ENCODE measurements at regions not wholly inside any gene's neighbourhood (a gene's known extent, or its start where the extent isn't known, plus 50 kb on each side); places are given as distances from the start of the nearest gene placed in this dataset.

GRCh38 chr2:60097298-60097697 is 456.2 kb downstream of the BCL11A start:
- no peaks in the 10 kb centered on the region for H3K4me1 Mint-ChIP-seq (ENCODE audit: low read depth)
- ATAC-seq (replicated peaks in 1 of 2): no peak
- H3K4me3 Mint-ChIP-seq: no peak overlapping the region

GRCh38 chr2:60096556-60096955 is 456.9 kb downstream of the BCL11A start:
- no peak overlapping the region for H3K27ac Mint-ChIP-seq
- no peaks in the 10 kb centered on the region for H3K4me1 Mint-ChIP-seq (ENCODE audit: low read depth)
- ATAC-seq (replicated peaks in 1 of 2) (no peak), DNase-seq (no peak)
- H3K27me3 Mint-ChIP-seq (ENCODE audit: low read depth): no peaks in the 10 kb centered on the region
- H3K36me3 Mint-ChIP-seq (ENCODE audit: insufficient read depth in 2 of 2): no peaks in the 10 kb centered on the region
- no peaks in the 10 kb centered on the region for H3K9me3 Mint-ChIP-seq
- H3K4me3 Mint-ChIP-seq: no peak overlapping the region

More at GRCh38 chr2:60097298-60097697, 456.2 kb downstream of the BCL11A start:
- no peaks in the 10 kb centered on the region for H3K9me3 Mint-ChIP-seq
- no peak overlapping the region for H3K27ac Mint-ChIP-seq
- no peaks in the 10 kb centered on the region for H3K36me3 Mint-ChIP-seq (ENCODE audit: insufficient read depth in 2 of 2)
- no peak for DNase-seq
- H3K27me3 Mint-ChIP-seq (ENCODE audit: low read depth): no peaks in the 10 kb centered on the region

- Mint-ChIP-seq H3K9me3 (no peaks in the 10 kb centered on the region), H3K4me3 (no peak overlapping the region), H3K27ac (no peak overlapping the region), H3K27me3 (ENCODE audit: low read depth) (no peaks in the 10 kb centered on the region), H3K36me3 (ENCODE audit: insufficient read depth in 2 of 2) (no peaks in the 10 kb centered on the region), H3K4me1 (ENCODE audit: low read depth) (no peaks in the 10 kb centered on the region)
- no peak for ATAC-seq (replicated peaks in 1 of 2)
- DNase-seq: no peak
Measured at GRCh38 chr2:60095903-60096302, 457.6 kb downstream of the BCL11A start.

- no peak for ATAC-seq (replicated peaks in 1 of 2)
- H3K4me3 Mint-ChIP-seq: no peak overlapping the region
- no peaks in the 10 kb centered on the region for H3K4me1 Mint-ChIP-seq (ENCODE audit: low read depth)
- H3K27me3 Mint-ChIP-seq (ENCODE audit: low read depth): no peaks in the 10 kb centered on the region
- H3K27ac Mint-ChIP-seq: no peak overlapping the region
- H3K36me3 Mint-ChIP-seq (ENCODE audit: insufficient read depth in 2 of 2): no peaks in the 10 kb centered on the region
- DNase-seq: no peak
- H3K9me3 Mint-ChIP-seq: no peaks in the 10 kb centered on the region
Measured at GRCh38 chr2:60095202-60095815, 458.1 kb downstream of the BCL11A start.

- ATAC-seq (replicated peaks in 1 of 2) (no peak), DNase-seq (no peak)
- H3K4me1 Mint-ChIP-seq (ENCODE audit: low read depth): no peaks in the 10 kb centered on the region
- H3K27ac Mint-ChIP-seq: no peak overlapping the region
- no peaks in the 10 kb centered on the region for H3K9me3 Mint-ChIP-seq
- no peaks in the 10 kb centered on the region for H3K36me3 Mint-ChIP-seq (ENCODE audit: insufficient read depth in 2 of 2)
- no peaks in the 10 kb centered on the region for H3K27me3 Mint-ChIP-seq (ENCODE audit: low read depth)
- H3K4me3 Mint-ChIP-seq: no peak overlapping the region
Measured at GRCh38 chr2:60094450-60094929, 459.0 kb downstream of the BCL11A start.

GRCh38 chr2:60092781-60093180 is 460.7 kb downstream of the BCL11A start:
- Mint-ChIP-seq H3K27ac (no peak overlapping the region), H3K36me3 (ENCODE audit: insufficient read depth in 2 of 2) (no peaks in the 10 kb centered on the region), H3K27me3 (ENCODE audit: low read depth) (no peaks in the 10 kb centered on the region), H3K4me3 (no peak overlapping the region), H3K4me1 (ENCODE audit: low read depth) (no peaks in the 10 kb centered on the region), H3K9me3 (no peaks in the 10 kb centered on the region)
- no peak for DNase-seq
- ATAC-seq (replicated peaks in 1 of 2): no peak

GRCh38 chr2:60091894-60092293 is 461.6 kb downstream of the BCL11A start:
- no peaks in the 10 kb centered on the region for H3K9me3 Mint-ChIP-seq
- H3K4me1 Mint-ChIP-seq (ENCODE audit: low read depth): no peaks in the 10 kb centered on the region
- no peak overlapping the region for H3K27ac Mint-ChIP-seq
- no peak overlapping the region for H3K4me3 Mint-ChIP-seq
- no peaks in the 10 kb centered on the region for H3K27me3 Mint-ChIP-seq (ENCODE audit: low read depth)
- no peak for ATAC-seq (replicated peaks in 1 of 2)
- H3K36me3 Mint-ChIP-seq (ENCODE audit: insufficient read depth in 2 of 2): no peaks in the 10 kb centered on the region
- no peak for DNase-seq

- ATAC-seq (replicated peaks in 1 of 2) (no peak), DNase-seq (no peak)
- Mint-ChIP-seq H3K27ac (no peak overlapping the region), H3K9me3 (no peaks in the 10 kb centered on the region), H3K27me3 (ENCODE audit: low read depth) (no peaks in the 10 kb centered on the region), H3K4me1 (ENCODE audit: low read depth) (no peaks in the 10 kb centered on the region), H3K36me3 (ENCODE audit: insufficient read depth in 2 of 2) (no peaks in the 10 kb centered on the region), H3K4me3 (no peak overlapping the region)
Measured at GRCh38 chr2:60091266-60091665, 462.2 kb downstream of the BCL11A start.

- Mint-ChIP-seq H3K4me3 (no peak overlapping the region), H3K27me3 (ENCODE audit: low read depth) (no peaks in the 10 kb centered on the region), H3K27ac (no peak overlapping the region), H3K4me1 (ENCODE audit: low read depth) (no peaks in the 10 kb centered on the region), H3K36me3 (ENCODE audit: insufficient read depth in 2 of 2) (peaks cover 3 to 4% of the 10 kb centered on the region in 2 donors), H3K9me3 (peaks cover 1 to 2% of the 10 kb centered on the region in 2 donors)
- no peak for ATAC-seq (replicated peaks in 1 of 2)
- no peak for DNase-seq
Measured at GRCh38 chr2:60079562-60079961, 473.9 kb downstream of the BCL11A start.

GRCh38 chr2:60075048-60075447 is 478.4 kb downstream of the BCL11A start:
- Mint-ChIP-seq H3K27me3 (ENCODE audit: low read depth) (no peaks in the 10 kb centered on the region), H3K4me1 (ENCODE audit: low read depth) (no peaks in the 10 kb centered on the region), H3K27ac (no peak overlapping the region), H3K4me3 (no peak overlapping the region), H3K9me3 (no peaks in the 10 kb centered on the region), H3K36me3 (ENCODE audit: insufficient read depth in 2 of 2) (no peaks in the 10 kb centered on the region)
- no peak for ATAC-seq (replicated peaks in 1 of 2)
- DNase-seq: no peak

GRCh38 chr2:60073201-60073600 is 480.3 kb downstream of the BCL11A start:
- H3K36me3 Mint-ChIP-seq (ENCODE audit: insufficient read depth in 2 of 2): no peaks in the 10 kb centered on the region
- H3K27me3 Mint-ChIP-seq (ENCODE audit: low read depth): no peaks in the 10 kb centered on the region
- no peaks in the 10 kb centered on the region for H3K9me3 Mint-ChIP-seq
- no peak overlapping the region for H3K4me3 Mint-ChIP-seq
- ATAC-seq (replicated peaks in 1 of 2) (no peak), DNase-seq (no peak)
- H3K27ac Mint-ChIP-seq: no peak overlapping the region
- H3K4me1 Mint-ChIP-seq (ENCODE audit: low read depth): no peaks in the 10 kb centered on the region

- H3K4me1 Mint-ChIP-seq (ENCODE audit: low read depth): no peaks in the 10 kb centered on the region
- DNase-seq (no peak), ATAC-seq (replicated peaks in 1 of 2) (no peak)
- H3K36me3 Mint-ChIP-seq (ENCODE audit: insufficient read depth in 2 of 2): no peaks in the 10 kb centered on the region
- H3K27ac Mint-ChIP-seq: no peak overlapping the region
- no peak overlapping the region for H3K4me3 Mint-ChIP-seq
- no peaks in the 10 kb centered on the region for H3K27me3 Mint-ChIP-seq (ENCODE audit: low read depth)
- H3K9me3 Mint-ChIP-seq: no peaks in the 10 kb centered on the region
Measured at GRCh38 chr2:60072609-60073008, 480.8 kb downstream of the BCL11A start.

- no peak for DNase-seq
- Mint-ChIP-seq H3K27me3 (ENCODE audit: low read depth) (no peaks in the 10 kb centered on the region), H3K4me3 (no peak overlapping the region), H3K4me1 (ENCODE audit: low read depth) (no peaks in the 10 kb centered on the region), H3K27ac (no peak overlapping the region), H3K36me3 (ENCODE audit: insufficient read depth in 2 of 2) (no peaks in the 10 kb centered on the region), H3K9me3 (no peaks in the 10 kb centered on the region)
- ATAC-seq (replicated peaks in 1 of 2): no peak
Measured at GRCh38 chr2:60071490-60071831, 482.0 kb downstream of the BCL11A start.

GRCh38 chr2:60070736-60071489 is 482.5 kb downstream of the BCL11A start:
- no peaks in the 10 kb centered on the region for H3K27me3 Mint-ChIP-seq (ENCODE audit: low read depth)
- no peak overlapping the region for H3K4me3 Mint-ChIP-seq
- no peaks in the 10 kb centered on the region for H3K4me1 Mint-ChIP-seq (ENCODE audit: low read depth)
- H3K9me3 Mint-ChIP-seq: no peaks in the 10 kb centered on the region
- no peak overlapping the region for H3K27ac Mint-ChIP-seq
- ATAC-seq (replicated peaks in 1 of 2): no peak
- no peak for DNase-seq
- H3K36me3 Mint-ChIP-seq (ENCODE audit: insufficient read depth in 2 of 2): no peaks in the 10 kb centered on the region

All from activated T-cell treated with anti-CD3 and anti-CD28 coated beads, Interleukin-2, amount 50 U/mL, for 72 hours (primary cell).